ENCODE measurements at regions not wholly inside any gene's neighbourhood (a gene's known extent, or its start where the extent isn't known, plus 50 kb on each side); places are given as distances from the start of the nearest gene placed in this dataset.

DNA sequence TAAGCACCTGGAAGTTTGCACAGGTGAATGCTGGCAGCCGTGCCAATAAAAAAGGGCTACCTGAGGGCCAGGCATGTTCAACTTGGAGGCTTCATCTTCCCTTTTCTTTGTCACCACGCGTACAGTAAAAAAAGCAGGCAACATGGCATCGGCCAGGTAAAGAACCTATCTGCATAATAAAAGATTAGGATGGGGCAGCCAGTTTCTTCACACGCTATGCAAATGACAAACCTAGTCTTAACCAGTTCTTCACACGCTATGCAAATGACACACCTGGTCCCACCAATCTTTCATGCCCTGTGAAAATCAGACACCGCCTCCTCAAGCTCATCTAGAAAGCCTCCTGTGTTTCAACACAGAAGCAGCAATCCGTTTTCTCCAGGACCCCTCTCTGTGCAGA lies 413.4 kb downstream of the HLX start:
- TF ChIP-seq, protein P1, sequence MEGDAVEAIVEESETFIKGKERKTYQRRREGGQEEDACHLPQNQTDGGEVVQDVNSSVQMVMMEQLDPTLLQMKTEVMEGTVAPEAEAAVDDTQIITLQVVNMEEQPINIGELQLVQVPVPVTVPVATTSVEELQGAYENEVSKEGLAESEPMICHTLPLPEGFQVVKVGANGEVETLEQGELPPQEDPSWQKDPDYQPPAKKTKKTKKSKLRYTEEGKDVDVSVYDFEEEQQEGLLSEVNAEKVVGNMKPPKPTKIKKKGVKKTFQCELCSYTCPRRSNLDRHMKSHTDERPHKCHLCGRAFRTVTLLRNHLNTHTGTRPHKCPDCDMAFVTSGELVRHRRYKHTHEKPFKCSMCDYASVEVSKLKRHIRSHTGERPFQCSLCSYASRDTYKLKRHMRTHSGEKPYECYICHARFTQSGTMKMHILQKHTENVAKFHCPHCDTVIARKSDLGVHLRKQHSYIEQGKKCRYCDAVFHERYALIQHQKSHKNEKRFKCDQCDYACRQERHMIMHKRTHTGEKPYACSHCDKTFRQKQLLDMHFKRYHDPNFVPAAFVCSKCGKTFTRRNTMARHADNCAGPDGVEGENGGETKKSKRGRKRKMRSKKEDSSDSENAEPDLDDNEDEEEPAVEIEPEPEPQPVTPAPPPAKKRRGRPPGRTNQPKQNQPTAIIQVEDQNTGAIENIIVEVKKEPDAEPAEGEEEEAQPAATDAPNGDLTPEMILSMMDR (conservative IDR thresholded peaks at IDR 0.05; ENCODE audit: low read length) = no peak
- TF ChIP-seq EZH2phosphoT487 (IDR thresholded peaks at IDR 0.05; ENCODE audit: borderline replicate concordance, low read depth, low read length) = no peak
